Neural progenitor cell (in vitro differentiated cells): ENCODE measurements at regions not wholly inside any gene's neighbourhood (a gene's known extent, or its start where the extent isn't known, plus 50 kb on each side); places are given as distances from the start of the nearest gene placed in this dataset.

ENCODE experiments used
- DNase-seq: peaks from one replicate; pipeline ENCODE4 v3.0.0-alpha.2; 2016; ENCODE audit warnings: low spot score
- H2AFZ ChIP-seq: fragments of 200-600 bp; sonication (generic); replicated peaks from 2 replicates; pipeline ENCODE4 v1.6.1; 2016; ENCODE audit warnings: antibody characterized with exemption
- H3F3A ChIP-seq: fragments of 200-600 bp; sonication (generic); 2 replicates; pipeline ENCODE4 v1.6.1; 2016; ENCODE audit warnings: antibody characterized with exemption, low read depth
- H3K27ac ChIP-seq: fragments of 200-600 bp; sonication (generic); 2 replicates; pipeline ENCODE4 v1.5.1; 2016; ENCODE audit warnings: mild to moderate bottlenecking
- H3K27me3 ChIP-seq: fragments of 200-600 bp; sonication (generic); 2 replicates; pipeline ENCODE4 v1.6.1; 2016; ENCODE audit warnings: mild to moderate bottlenecking, moderate library complexity
- H3K36me3 ChIP-seq: fragments of 200-600 bp; sonication (generic); 2 replicates; pipeline ENCODE4 v1.5.1; 2016
- H3K4me1 ChIP-seq: fragments of 200-600 bp; sonication (generic); 2 replicates; pipeline ENCODE4 v1.6.1; 2016; ENCODE audit warnings: mixed run types
- H3K4me2 ChIP-seq: fragments of 200-600 bp; sonication (generic); 2 replicates; pipeline ENCODE4 v1.6.1; 2016
- H3K4me3 ChIP-seq: fragments of 200-600 bp; sonication (generic); 2 replicates; pipeline ENCODE4 v1.5.1; 2016
- H3K79me2 ChIP-seq: fragments of 200-600 bp; sonication (generic); 2 replicates; pipeline ENCODE4 v1.6.1; 2016; ENCODE audit warnings: low read depth
- H3K9ac ChIP-seq: fragments of 200-600 bp; sonication (generic); 2 replicates; pipeline ENCODE4 v1.6.1; 2016
- H3K9me3 ChIP-seq: fragments of 200-600 bp; sonication (generic); 2 replicates; pipeline ENCODE4 v1.5.1; 2016; ENCODE audit warnings: low read depth
- H4K20me1 ChIP-seq: fragments of 200-600 bp; sonication (generic); 2 replicates; pipeline ENCODE4 v1.6.1; 2016; ENCODE audit warnings: low read depth
- H3K27ac Mint-ChIP-seq: 3 replicates; pipeline ENCODE4 v1.8.0; 2021; ENCODE audit warnings: mixed read lengths
- H3K27me3 Mint-ChIP-seq: 2 replicates; pipeline ENCODE4 v1.8.0; 2022; ENCODE audit warnings: low read depth, mild to moderate bottlenecking, inconsistent platforms, moderate library complexity, mixed read lengths; ENCODE audit not compliant: insufficient read depth
- H3K36me3 Mint-ChIP-seq: 3 replicates; pipeline ENCODE4 v1.8.0; 2021; ENCODE audit warnings: mixed read lengths
- H3K4me1 Mint-ChIP-seq: 3 replicates; pipeline ENCODE4 v1.8.0; 2021; ENCODE audit warnings: mixed read lengths
- H3K4me3 Mint-ChIP-seq: 3 replicates; pipeline ENCODE4 v1.8.0; 2021; ENCODE audit warnings: mild to moderate bottlenecking, moderate library complexity, mixed read lengths
- H3K9me3 Mint-ChIP-seq: 3 replicates; pipeline ENCODE4 v1.8.0; 2020; ENCODE audit warnings: mixed read lengths
- CTCF ChIP-seq: fragments of 200-600 bp; sonication (generic); IDR thresholded peaks from 2 replicates; pipeline ENCODE4 v1.5.1; 2017; ENCODE audit warnings: antibody characterized with exemption, mild to moderate bottlenecking
- EZH2 ChIP-seq: fragments of 200-600 bp; sonication (generic); IDR thresholded peaks from 2 replicates; pipeline ENCODE4 v1.6.1; 2017; ENCODE audit warnings: antibody characterized with exemption, mild to moderate bottlenecking, moderate library complexity
- EZH2phosphoT487 ChIP-seq: fragments of 200-600 bp; sonication (generic); IDR thresholded peaks from 2 replicates; pipeline ENCODE4 v1.6.1; 2017; ENCODE audit warnings: antibody characterized with exemption

- H3K4me2 ChIP-seq, result peak overlapping the region; percentile 10
- H4K20me1 ChIP-seq, result no peaks in the 10 kb centered on the region
- H3F3A ChIP-seq, result peaks cover 16% of the 10 kb centered on the region
- no peaks in the 10 kb centered on the region for H3K79me2 ChIP-seq
- Mint-ChIP-seq H3K9me3 (no peaks in the 10 kb centered on the region), H3K4me1 (peaks cover 66% of the 10 kb centered on the region), H3K27me3 (peaks cover 29% of the 10 kb centered on the region), H3K27ac (peak overlapping the region; percentile 62), H3K36me3 (no peaks in the 10 kb centered on the region), H3K4me3 (peak overlapping the region; percentile 17)
- DNase-seq, result no peak
- no peak overlapping the region for H3K27ac ChIP-seq
- no peaks in the 10 kb centered on the region for H3K9me3 ChIP-seq
- peaks cover 34% of the 10 kb centered on the region for H3K4me1 ChIP-seq
- H2AFZ ChIP-seq, result no peak overlapping the region
- H3K36me3 ChIP-seq, result no peaks in the 10 kb centered on the region
- H3K27me3 ChIP-seq, result no peaks in the 10 kb centered on the region
- TF ChIP-seq CTCF (no peak), EZH2phosphoT487 (no peak), EZH2 (no peak)
- no peak overlapping the region for H3K4me3 ChIP-seq
- no peak overlapping the region for H3K9ac ChIP-seq
Observed at GRCh38 chr2:16038621-16039020, 98.3 kb downstream of the MYCN start.

- Histone ChIP-seq H3K27ac (no peak overlapping the region), H3K4me3 (no peak overlapping the region), H3K9ac (no peak overlapping the region), H3K9me3 (no peaks in the 10 kb centered on the region), H3K4me2 (peak overlapping the region; percentile 31), H3K4me1 (peaks cover 34% of the 10 kb centered on the region), H3K27me3 (no peaks in the 10 kb centered on the region), H3K79me2 (no peaks in the 10 kb centered on the region), H3K36me3 (no peaks in the 10 kb centered on the region), H2AFZ (no peak overlapping the region), H3F3A (peaks cover 16% of the 10 kb centered on the region), H4K20me1 (no peaks in the 10 kb centered on the region)
- DNase-seq, result peak; percentile 50
- peak overlapping the region; percentile 17 for H3K4me3 Mint-ChIP-seq
- H3K4me1 Mint-ChIP-seq, result peaks cover 66% of the 10 kb centered on the region
- no peaks in the 10 kb centered on the region for H3K9me3 Mint-ChIP-seq
- peaks cover 29% of the 10 kb centered on the region for H3K27me3 Mint-ChIP-seq
- TF ChIP-seq EZH2phosphoT487 (no peak), EZH2 (no peak), CTCF (no peak)
- no peaks in the 10 kb centered on the region for H3K36me3 Mint-ChIP-seq
- H3K27ac Mint-ChIP-seq, result peak overlapping the region; percentile 62
Observed at GRCh38 chr2:16037808-16038457, 97.6 kb downstream of the MYCN start.

GRCh38 chr2:16036951-16037350 lies 96.6 kb downstream of the MYCN start:
- Histone ChIP-seq H3K36me3 (no peaks in the 10 kb centered on the region), H3K4me3 (no peak overlapping the region), H3K4me2 (no peak overlapping the region), H2AFZ (no peak overlapping the region), H3K79me2 (no peaks in the 10 kb centered on the region), H3K9me3 (no peaks in the 10 kb centered on the region), H3F3A (peaks cover 18% of the 10 kb centered on the region), H3K27me3 (no peaks in the 10 kb centered on the region), H3K4me1 (peaks cover 36% of the 10 kb centered on the region), H3K9ac (no peak overlapping the region), H4K20me1 (no peaks in the 10 kb centered on the region), H3K27ac (no peak overlapping the region)
- Mint-ChIP-seq H3K27ac (no peak overlapping the region), H3K27me3 (peaks cover 34% of the 10 kb centered on the region), H3K4me3 (peak overlapping the region; percentile 36), H3K9me3 (no peaks in the 10 kb centered on the region), H3K36me3 (no peaks in the 10 kb centered on the region), H3K4me1 (peaks cover 72% of the 10 kb centered on the region)
- DNase-seq, result no peak
- no peak for TF ChIP-seq CTCF
- no peak for TF ChIP-seq EZH2
- no peak for TF ChIP-seq EZH2phosphoT487
